HepG2 (cell line): ENCODE measurements at regions not wholly inside any gene's neighbourhood (a gene's known extent, or its start where the extent isn't known, plus 50 kb on each side); places are given as distances from the start of the nearest gene placed in this dataset.
"Not testable (repeated sequence)": the region's sequence is repeated elsewhere in the genome, so short reads cannot be mapped to it uniquely, and the experiment has no call there.

Source experiments
- ATAC-seq: fragments of 200-7000 bp; cut with Tn5 transposase; 3 replicates; pipeline ENCODE4 v1.9.1; 2020; ENCODE audit warnings: mild to moderate bottlenecking, moderate library complexity
- BruUV-seq: library from RNA; stranded (reverse); fragments of 400-500 nt; replicated peaks from 2 replicates; lab custom pipeline; 2021; lab: Mats Ljungman, UMichigan
- CTCF ChIA-PET: fragments of 300-600 bp; formaldehyde crosslinking; extraction: SDS; loops from one replicate; lab custom pipeline; 2021; ENCODE audit warnings: low total read pairs, inconsistent platforms, low intra/inter-chr PET ratio; lab: Yijun Ruan, JAX
- POLR2A ChIA-PET: fragments of 350-600 bp; sonication (Branson Sonifier 250); formaldehyde crosslinking; loops from one replicate; lab custom pipeline; 2020; ENCODE audit warnings: antibody characterized with exemption, inconsistent platforms; lab: Yijun Ruan, JAX
- DNase-seq: peaks from one replicate; pipeline ENCODE4 v3.0.0-alpha.2; 2015; ENCODE audit warnings: low spot score
- FAIRE-seq: peaks from 3 replicates; lab custom pipeline; 2011; peaks lifted over from hg19 to GRCh38; lab: Jason Lieb, UNC
- H2AFZ ChIP-seq: one replicate; pipeline ENCODE4 v1.6.1; 2011; ENCODE audit warnings: low read length, inconsistent platforms
- H3K27ac ChIP-seq: fragments of 300-600 bp; 3 replicates; pipeline ENCODE4 v1.8.0; 2011; ENCODE audit warnings: mixed run types, mild to moderate bottlenecking, mixed read lengths, low read length, inconsistent platforms; ENCODE audit not compliant: insufficient read depth; ENCODE audit errors: extremely low read length
- H3K27me3 ChIP-seq, 2 experiments: fragments of 200-600 bp in 1 of 2; 2 replicates in 1 of 2; 3 replicates in 1 of 2; pipeline versions ENCODE4 v1.6.0 to v1.8.0; 2011; ENCODE audit warnings: low read length in 2 of 2, mild to moderate bottlenecking in 2 of 2, moderate library complexity in 2 of 2, inconsistent platforms in 1 of 2; ENCODE audit not compliant: insufficient read depth in 2 of 2, control insufficient read depth in 1 of 2
- H3K36me3 ChIP-seq, 2 experiments: fragments of 200-600 bp in 1 of 2; replicated peaks in 1 of 2; 2 replicates in 1 of 2; 3 replicates in 1 of 2; pipeline versions ENCODE4 v1.5.1 to v1.8.0; 2011; ENCODE audit warnings: low read length in 2 of 2, inconsistent platforms in 1 of 2; ENCODE audit not compliant: insufficient read depth in 2 of 2, control insufficient read depth in 1 of 2
- H3K4me1 ChIP-seq: 2 replicates; pipeline ENCODE4 v1.5.1; 2012; ENCODE audit warnings: low read length, inconsistent platforms; ENCODE audit not compliant: insufficient read depth
- H3K4me2 ChIP-seq: 2 replicates; pipeline ENCODE4 v1.6.0; 2011; ENCODE audit warnings: low read depth, low read length, inconsistent platforms
- H3K4me3 ChIP-seq, 3 experiments: fragments of 200-600 bp in 1 of 3; sonication (generic), shearing (Covaris generic) in 1 of 3; replicated peaks in 1 of 3; 2 replicates each; pipeline ENCODE4 v1.5.1; 2011 to 2016; ENCODE audit warnings: low read length in 3 of 3, inconsistent platforms in 2 of 3, low read depth in 2 of 3, mild to moderate bottlenecking in 2 of 3, control low read depth in 1 of 3, mixed read lengths in 1 of 3; ENCODE audit not compliant: insufficient read depth in 1 of 3
- H3K79me2 ChIP-seq: one replicate; pipeline ENCODE4 v1.6.1; 2011; ENCODE audit warnings: low read length, inconsistent platforms; ENCODE audit not compliant: insufficient read depth
- H3K9ac ChIP-seq: 2 replicates; pipeline ENCODE4 v1.6.0; 2011; ENCODE audit warnings: mild to moderate bottlenecking, low read depth, low read length, inconsistent platforms; ENCODE audit not compliant: insufficient read depth
- H3K9me3 ChIP-seq: 2 replicates; pipeline ENCODE4 v1.5.1; 2012; ENCODE audit warnings: mild to moderate bottlenecking, low read length
- H4K20me1 ChIP-seq: 2 replicates; pipeline ENCODE4 v1.6.0; 2011; ENCODE audit warnings: inconsistent platforms, mild to moderate bottlenecking, low read length, moderate library complexity; ENCODE audit not compliant: insufficient read depth
- ATF1 ChIP-seq: IDR thresholded peaks from 2 replicates; pipeline ENCODE4 v1.6.1; 2016; ENCODE audit warnings: mild to moderate bottlenecking, control low read depth
- CREB1 ChIP-seq, 2 experiments: fragments of 450-650 bp in 1 of 2; IDR thresholded peaks; 2 replicates each; pipeline ENCODE4 v1.6.1; 2016 to 2017; ENCODE audit warnings: control low read depth in 1 of 2, mild to moderate bottlenecking in 1 of 2, missing compliant biosample characterization in 1 of 2, missing genetic modification characterization in 1 of 2
- GATAD2A ChIP-seq: IDR thresholded peaks from 2 replicates; pipeline ENCODE4 v1.6.1; 2016
- HNF4G ChIP-seq, 2 experiments: sonication (generic) in 1 of 2; formaldehyde crosslinking in 1 of 2; IDR thresholded peaks; 2 replicates each; pipeline versions ENCODE4 v1.4.0 to v1.6.1; 2011 to 2020; ENCODE audit warnings: borderline replicate concordance in 2 of 2, low read depth in 2 of 2, mild to moderate bottlenecking in 2 of 2, low read length in 1 of 2, missing genetic modification reagents in 1 of 2, moderate library complexity in 1 of 2
- IKZF5 ChIP-seq: IDR thresholded peaks from 2 replicates; pipeline ENCODE4 v1.6.1; 2018; ENCODE audit warnings: missing genetic modification reagents, mild to moderate bottlenecking, missing compliant biosample characterization
- NRL ChIP-seq: sonication (generic); formaldehyde crosslinking; IDR thresholded peaks from 2 replicates; pipeline ENCODE4 v1.5.0; 2020; ENCODE audit warnings: missing genetic modification reagents, mild to moderate bottlenecking, moderate library complexity, borderline replicate concordance
- SMAD1 ChIP-seq: sonication (generic); formaldehyde crosslinking; IDR thresholded peaks from 2 replicates; pipeline ENCODE4 v1.4.0; 2020; ENCODE audit warnings: missing genetic modification reagents, low read depth, mild to moderate bottlenecking, borderline replicate concordance
- TERF1 ChIP-seq: sonication (generic); formaldehyde crosslinking; IDR thresholded peaks from 2 replicates; pipeline ENCODE4 v1.8.0; 2022; ENCODE audit warnings: mild to moderate bottlenecking, missing genetic modification reagents, moderate library complexity
- ZNF160 ChIP-seq: sonication (generic); formaldehyde crosslinking; IDR thresholded peaks from 2 replicates; pipeline ENCODE4 v1.8.0; 2022; ENCODE audit warnings: mild to moderate bottlenecking, inconsistent platforms, missing genetic modification reagents
- ZNF282 ChIP-seq: fragments of 450-650 bp; IDR thresholded peaks from 2 replicates; pipeline ENCODE4 v1.6.1; 2018; ENCODE audit not compliant: partially characterized antibody
- ZNF432 ChIP-seq: sonication (generic); formaldehyde crosslinking; IDR thresholded peaks from 2 replicates; pipeline ENCODE4 v1.5.0; 2020; ENCODE audit warnings: missing genetic modification reagents, mild to moderate bottlenecking, borderline replicate concordance
- ZNF562 ChIP-seq: sonication (generic); formaldehyde crosslinking; IDR thresholded peaks from 2 replicates; pipeline ENCODE4 v1.8.0; 2022; ENCODE audit warnings: missing genetic modification reagents, borderline replicate concordance
- ZNF670 ChIP-seq: sonication (generic); formaldehyde crosslinking; IDR thresholded peaks from 2 replicates; pipeline ENCODE4 v1.8.0; 2022; ENCODE audit warnings: mild to moderate bottlenecking, missing genetic modification reagents, borderline replicate concordance
- ZNF761 ChIP-seq: sonication (generic); formaldehyde crosslinking; conservative IDR thresholded peaks from 2 replicates; pipeline ENCODE4 v1.4.0; 2020; ENCODE audit warnings: mild to moderate bottlenecking, missing genetic modification reagents
- WGBS: methylation state at CpG from one replicate; pipeline ENCODE4 v1.1.6; 2017; ENCODE audit warnings: low lambda C conversion rate; 5-methylcytosine and 5-hydroxymethylcytosine counted together
- in situ Hi-C: cut with HindIII; loops from 2 replicates; pipeline ENCODE4 v1.10.0; 2017; ENCODE audit warnings: low pct_unique_long_range_greater_than_20kb; ENCODE audit not compliant: extremely low pct_ligation_motif_present
- intact Hi-C: fragments of 100-400 bp; cut with micrococcal nuclease; formaldehyde crosslinking; loops from one replicate; pipeline ENCODE4 v1.10.0; 2022; ENCODE audit not compliant: unreplicated experiment

GRCh38 chr12:124467549-124467948, 99.9 kb downstream of the NCOR2 start:
- H3K79me2 ChIP-seq; ATAC-seq; BruUV-seq; H3K4me3 ChIP-seq; H2AFZ ChIP-seq; H3K27me3 ChIP-seq; in situ Hi-C loops; FAIRE-seq; POLR2A ChIA-PET; H3K4me1 ChIP-seq; DNase-seq; H3K4me2 ChIP-seq; H3K27ac ChIP-seq; H4K20me1 ChIP-seq; intact Hi-C loops; H3K9ac ChIP-seq; CTCF ChIA-PET; TF ChIP-seq CREB1 (CRISPR knock-in tag; IDR thresholded peaks at IDR 0.05): not testable (repeated sequence)
- 93% methylated on average over 1 of the region's 1 CpG for WGBS
- TF ChIP-seq CREB1 (IDR thresholded peaks at IDR 0.05): 0 out of 2 replicates have a peak, but pooled peaks have one; percentile 2
- H3K9me3 ChIP-seq: peaks cover 10% of the 10 kb centered on the region; the same call in 1 of the 2 replicates
- peaks cover 13 to 58% of the 10 kb centered on the region in 2 experiments; a peak in 4 of 5 replicates for H3K36me3 ChIP-seq

- Histone ChIP-seq H3K9ac (no peak overlapping the region), H3K4me3 (no peak overlapping the region), H3K27me3 (no peaks in the 10 kb centered on the region), H3K9me3 (peaks cover 10% of the 10 kb centered on the region; the same call in 1 of the 2 replicates), H3K36me3 (peaks cover 16 to 48% of the 10 kb centered on the region in 2 experiments; a peak in 4 of 5 replicates), H2AFZ (no peak overlapping the region), H4K20me1 (0 out of 2 replicates have a peak, but pooled peaks cover 3% of the 10 kb centered on the region), H3K27ac (no peak overlapping the region), H3K4me1 (no peaks in the 10 kb centered on the region), H3K79me2 (no peaks in the 10 kb centered on the region), H3K4me2 (no peak overlapping the region)
- no TSS peak for BruUV-seq
- ATAC-seq (peak; percentile 34; the same call in 2 of the 3 replicates), FAIRE-seq (no peak), DNase-seq (no peak)
- POLR2A ChIA-PET: no interaction called here
- intact Hi-C loops (no loop called here), in situ Hi-C loops (no loop called here)
- CTCF ChIA-PET: no interaction called here
- 96% methylated on average over 15 of the region's 29 CpGs for WGBS
- TF ChIP-seq HNF4G (IDR thresholded peaks at IDR 0.05; ENCODE audit: borderline replicate concordance, low read depth, low read length): no peak
- TF ChIP-seq HNF4G (CRISPR knock-in tag; IDR thresholded peaks at IDR 0.05; ENCODE audit: borderline replicate concordance, low read depth): no peak
- TF ChIP-seq ZNF670: no peak
- TF ChIP-seq ZNF761 (CRISPR knock-in tag): no peak
- no peak for TF ChIP-seq TERF1 (CRISPR knock-in tag)
- no peak for TF ChIP-seq GATAD2A (CRISPR knock-in tag)
- TF ChIP-seq ZNF282: no peak
- TF ChIP-seq ZNF562: no peak
- no peak for TF ChIP-seq IKZF5 (CRISPR knock-in tag)
- TF ChIP-seq NRL: no peak
- no peak for TF ChIP-seq SMAD1
- TF ChIP-seq ATF1 (CRISPR knock-in tag): no peak
- TF ChIP-seq ZNF160 (CRISPR knock-in tag): no peak
- no peak for TF ChIP-seq ZNF432 (CRISPR knock-in tag)
Observed at GRCh38 chr12:124466216-124467128, 100.9 kb downstream of the NCOR2 start.
